CD14-positive monocyte (primary cell): ENCODE measurements at regions not wholly inside any gene's neighbourhood (a gene's known extent, or its start where the extent isn't known, plus 50 kb on each side); places are given as distances from the start of the nearest gene placed in this dataset.

Experiments used
- DNase-seq, 3 donors: peaks; one replicate each; pipeline ENCODE4 v3.0.0-alpha.2; 2011 to 2022
- H2AFZ ChIP-seq: 2 replicates; pipeline ENCODE4 v1.6.0; 2012; ENCODE audit warnings: mild to moderate bottlenecking, low read depth, low read length, inconsistent platforms; ENCODE audit not compliant: insufficient read depth, poor library complexity, severe bottlenecking
- H3K27ac ChIP-seq, 2 donors: 1 replicate in 1 of 2; 2 replicates in 1 of 2; pipeline ENCODE4 v1.5.1; 2012 to 2013; ENCODE audit warnings: low read length in 2 of 2, control low read depth in 1 of 2, inconsistent platforms in 1 of 2, low read depth in 1 of 2, mild to moderate bottlenecking in 1 of 2
- H3K27me3 ChIP-seq, 2 donors: one replicate each; pipeline versions ENCODE4 v1.6.0 to v1.6.1; 2011 to 2013; ENCODE audit warnings: low read length in 2 of 2; ENCODE audit not compliant: control insufficient read depth in 2 of 2, insufficient read depth in 2 of 2
- H3K36me3 ChIP-seq, 2 donors: replicated peaks in 1 of 2; 1 replicate in 1 of 2; 2 replicates in 1 of 2; pipeline versions ENCODE4 v1.5.1 to v1.6.1; 2012 to 2013; ENCODE audit warnings: low read length in 2 of 2, control low read depth in 1 of 2, inconsistent platforms in 1 of 2, mild to moderate bottlenecking in 1 of 2; ENCODE audit not compliant: insufficient read depth in 2 of 2, control insufficient read depth in 1 of 2
- H3K4me1 ChIP-seq, 2 donors: 1 replicate in 1 of 2; 2 replicates in 1 of 2; pipeline versions ENCODE4 v1.5.1 to v1.6.1; 2012 to 2013; ENCODE audit warnings: low read length in 2 of 2, control low read depth in 1 of 2, inconsistent platforms in 1 of 2, mild to moderate bottlenecking in 1 of 2, moderate library complexity in 1 of 2; ENCODE audit not compliant: insufficient read depth in 2 of 2, control insufficient read depth in 1 of 2
- H3K4me2 ChIP-seq: replicated peaks from 2 replicates; pipeline ENCODE3; 2012; ENCODE audit warnings: low read length, moderate library complexity, mild to moderate bottlenecking; ENCODE audit not compliant: poor library complexity, severe bottlenecking; ENCODE audit errors: extremely low read depth
- H3K4me3 ChIP-seq, 3 experiments: fragments of 200-600 bp in 1 of 3; sonication (generic) in 1 of 3; replicated peaks in 1 of 3; 1 replicate in 2 of 3; 2 replicates in 1 of 3; pipeline ENCODE4 v1.5.1; 2011 to 2013; ENCODE audit warnings: low read length in 3 of 3, mild to moderate bottlenecking in 3 of 3, control low read depth in 2 of 3, low read depth in 2 of 3, inconsistent platforms in 1 of 3, moderate library complexity in 1 of 3
- H3K79me2 ChIP-seq: 2 replicates; pipeline ENCODE4 v1.6.0; 2012; ENCODE audit warnings: mild to moderate bottlenecking, control low read depth, inconsistent platforms, low read length, moderate library complexity; ENCODE audit not compliant: insufficient read depth
- H3K9ac ChIP-seq: 2 replicates; pipeline ENCODE4 v1.6.0; 2017; ENCODE audit warnings: low read length, mild to moderate bottlenecking; ENCODE audit not compliant: insufficient read depth, poor library complexity, severe bottlenecking
- H3K9me3 ChIP-seq, 2 donors: replicated peaks in 1 of 2; 1 replicate in 1 of 2; 2 replicates in 1 of 2; pipeline versions ENCODE4 v1.5.1 to v1.6.1; 2012 to 2013; ENCODE audit warnings: low read length in 2 of 2, control low read depth in 1 of 2; ENCODE audit not compliant: control insufficient read depth in 1 of 2, insufficient read depth in 1 of 2
- H4K20me1 ChIP-seq: 2 replicates; pipeline ENCODE4 v1.6.0; 2012; ENCODE audit warnings: mild to moderate bottlenecking, low read length, control low read depth, moderate library complexity; ENCODE audit not compliant: insufficient read depth
- H3K27ac Mint-ChIP-seq, 7 donors: one replicate each; pipeline ENCODE4 v1.8.0; 2020; ENCODE audit warnings: mild to moderate bottlenecking in 7 of 7, mixed read lengths in 7 of 7, moderate library complexity in 6 of 7, inconsistent platforms in 2 of 7
- H3K27me3 Mint-ChIP-seq, 3 donors: one replicate each; pipeline ENCODE4 v1.8.0; 2021 to 2022; ENCODE audit warnings: low read depth in 3 of 3, mild to moderate bottlenecking in 3 of 3, mixed read lengths in 3 of 3, moderate library complexity in 3 of 3, inconsistent platforms in 1 of 3
- H3K36me3 Mint-ChIP-seq, 2 donors: one replicate each; pipeline ENCODE4 v1.8.0; 2020; ENCODE audit warnings: mixed read lengths in 2 of 2, inconsistent platforms in 1 of 2, mild to moderate bottlenecking in 1 of 2
- H3K4me1 Mint-ChIP-seq: one replicate; pipeline ENCODE4 v1.8.0; 2020; ENCODE audit warnings: mild to moderate bottlenecking, mixed read lengths
- H3K4me3 Mint-ChIP-seq, 2 donors: one replicate each; pipeline ENCODE4 v1.8.0; 2020; ENCODE audit warnings: mild to moderate bottlenecking in 2 of 2, mixed read lengths in 2 of 2, moderate library complexity in 1 of 2
- H3K9me3 Mint-ChIP-seq, 7 donors: one replicate each; pipeline ENCODE4 v1.8.0; 2020 to 2022; ENCODE audit warnings: mixed read lengths in 7 of 7, mild to moderate bottlenecking in 6 of 7, moderate library complexity in 6 of 7, inconsistent platforms in 2 of 7
- CTCF ChIP-seq: fragments of 200-600 bp; IDR thresholded peaks from one replicate; pipeline ENCODE4 v1.8.0; 2022; ENCODE audit warnings: antibody characterized with exemption, mild to moderate bottlenecking
- WGBS: methylation state at CpG from one replicate; pipeline ENCODE4 v1.1.5; 2013; ENCODE audit warnings: missing lambda C conversion rate; ENCODE audit not compliant: insufficient coverage; 5-methylcytosine and 5-hydroxymethylcytosine counted together
- intact Hi-C, 2 donors: fragments of 100-400 bp; cut with micrococcal nuclease; formaldehyde crosslinking; loops; one replicate each; pipeline versions ENCODE4 v1.15.0 to v1.15.1; 2023

DNA sequence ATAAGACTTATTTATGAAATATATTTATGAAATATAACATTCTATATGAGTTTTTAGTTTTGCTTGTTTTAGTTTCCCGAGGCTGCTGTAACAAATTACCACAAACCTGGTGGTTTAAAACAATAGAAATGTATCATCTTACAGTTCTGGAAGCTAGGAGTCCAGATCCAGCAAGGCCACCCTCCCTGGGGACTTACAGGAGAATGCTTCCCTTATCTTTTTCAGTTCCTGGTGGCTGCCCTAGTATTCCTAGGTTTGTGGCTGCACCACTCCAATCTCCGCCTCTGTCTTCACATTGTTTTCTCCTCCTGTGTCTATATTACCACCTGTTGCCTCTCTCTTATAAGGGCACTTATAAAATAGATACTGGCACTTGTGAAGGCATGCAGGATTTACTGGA lies 877.8 kb downstream of the TUSC7 start:
- Histone ChIP-seq H3K27me3 (peaks cover 0 to 2% of the 10 kb centered on the region in 2 donors), H4K20me1 (no peaks in the 10 kb centered on the region), H3K36me3 (no peaks in the 10 kb centered on the region), H3K9ac (no peak overlapping the region), H3K4me2 (no peak overlapping the region), H3K9me3 (no peaks in the 10 kb centered on the region), H3K4me3 (no peak overlapping the region), H3K27ac (no peak overlapping the region), H3K79me2 (no peaks in the 10 kb centered on the region), H2AFZ (no peak overlapping the region), H3K4me1 (no peaks in the 10 kb centered on the region)
- no peaks in the 10 kb centered on the region for H3K4me1 Mint-ChIP-seq
- intact Hi-C loops: no loop called here
- H3K4me3 Mint-ChIP-seq: no peak overlapping the region
- H3K36me3 Mint-ChIP-seq: no peaks in the 10 kb centered on the region
- no peak for DNase-seq
- no peak for TF ChIP-seq CTCF
- no peak overlapping the region for H3K27ac Mint-ChIP-seq
- no CpG with 5 or more reads among the region's 2 CpGs for WGBS
- peaks cover 1 to 7% (median 4%) of the 10 kb centered on the region in 3 donors for H3K27me3 Mint-ChIP-seq
- peaks cover 0 to 4% (median 1%) of the 10 kb centered on the region in 7 donors for H3K9me3 Mint-ChIP-seq

GRCh38 chr3:117589454-117589853 lies 879.9 kb downstream of the TUSC7 start:
- H3K4me1 ChIP-seq: no peaks in the 10 kb centered on the region
- DNase-seq: no peak
- no peak for TF ChIP-seq CTCF
- H3K9me3 ChIP-seq: no peaks in the 10 kb centered on the region
- Mint-ChIP-seq H3K4me3 (no peak overlapping the region), H3K27ac (no peak overlapping the region), H3K9me3 (peaks cover 0 to 2% (median 0%) of the 10 kb centered on the region in 7 donors), H3K36me3 (no peaks in the 10 kb centered on the region), H3K4me1 (no peaks in the 10 kb centered on the region), H3K27me3 (peaks cover 2 to 5% (median 2%) of the 10 kb centered on the region in 3 donors)
- H3K4me3 ChIP-seq: no peak overlapping the region
- H3K36me3 ChIP-seq: no peaks in the 10 kb centered on the region
- no peak overlapping the region for H3K27ac ChIP-seq
- intact Hi-C loops: no loop called here
- H4K20me1 ChIP-seq: no peaks in the 10 kb centered on the region
- H3K4me2 ChIP-seq: no peak overlapping the region
- H3K9ac ChIP-seq: no peak overlapping the region
- WGBS: no CpG with 5 or more reads among the region's 2 CpGs
- H3K27me3 ChIP-seq: peaks cover 0 to 2% of the 10 kb centered on the region in 2 donors
- H2AFZ ChIP-seq: no peak overlapping the region
- H3K79me2 ChIP-seq: no peaks in the 10 kb centered on the region
